Renal cortical epithelial cell (primary cell): ENCODE measurements at regions not wholly inside any gene's neighbourhood (a gene's known extent, or its start where the extent isn't known, plus 50 kb on each side); places are given as distances from the start of the nearest gene placed in this dataset.

ENCODE experiments used
- DNase-seq: peaks from one replicate; pipeline ENCODE4 v3.0.0-alpha.2; 2011; ENCODE audit warnings: low read depth

GRCh38 chr2:236795861-236796219, 226.2 kb downstream of the ACKR3 start:
- no peak for DNase-seq

GRCh38 chr2:236796236-236796635, 226.6 kb downstream of the ACKR3 start:
- no peak for DNase-seq

- DNase-seq = no peak
These were observed 227.8 kb downstream of the ACKR3 start for GRCh38 chr2:236797411-236797810.

- no peak for DNase-seq
These were observed 228.9 kb downstream of the ACKR3 start for GRCh38 chr2:236798491-236798890.

GRCh38 chr2:236799391-236800026, 229.9 kb downstream of the ACKR3 start:
- DNase-seq = no peak

- no peak for DNase-seq
These were observed 233.2 kb downstream of the ACKR3 start for GRCh38 chr2:236802862-236803261.

- DNase-seq = no peak
These were observed 234.0 kb downstream of the ACKR3 start for GRCh38 chr2:236803621-236804020.

- no peak for DNase-seq
These were observed 236.3 kb downstream of the ACKR3 start for GRCh38 chr2:236805800-236806531.

GRCh38 chr2:236809716-236810115, 240.1 kb downstream of the ACKR3 start:
- no peak for DNase-seq

- DNase-seq = no peak
These were observed 241.5 kb downstream of the ACKR3 start for GRCh38 chr2:236811062-236811656.

- DNase-seq = no peak
These were observed 244.1 kb downstream of the ACKR3 start for GRCh38 chr2:236813766-236814165.

- no peak for DNase-seq
These were observed 245.0 kb downstream of the ACKR3 start for GRCh38 chr2:236814593-236814992.

GRCh38 chr2:236815746-236816145, 246.1 kb downstream of the ACKR3 start:
- DNase-seq = no peak

- no peak for DNase-seq
These were observed 246.9 kb downstream of the ACKR3 start for GRCh38 chr2:236816197-236817170.

- DNase-seq = no peak
These were observed 248.8 kb downstream of the ACKR3 start for GRCh38 chr2:236818281-236819045.

- DNase-seq = no peak
These were observed 249.8 kb downstream of the ACKR3 start for GRCh38 chr2:236819275-236820002.

GRCh38 chr2:236820763-236821344, 251.2 kb downstream of the ACKR3 start:
- no peak for DNase-seq

GRCh38 chr2:236823041-236823629, 253.5 kb downstream of the ACKR3 start:
- DNase-seq = no peak

GRCh38 chr2:236823963-236824362, 254.3 kb downstream of the ACKR3 start:
- no peak for DNase-seq

- no peak for DNase-seq
These were observed 255.2 kb downstream of the ACKR3 start for GRCh38 chr2:236824836-236825235.
